HCT116 (cell line): ENCODE measurements at regions not wholly inside any gene's neighbourhood (a gene's known extent, or its start where the extent isn't known, plus 50 kb on each side); places are given as distances from the start of the nearest gene placed in this dataset.

Source experiments
- ATAC-seq: fragments of 200-7000 bp; cut with Tn5 transposase; 2 replicates; pipeline ENCODE4 v1.9.1; 2020; ENCODE audit warnings: mild to moderate bottlenecking, moderate library complexity
- BruUV-seq: library from RNA; stranded (reverse); fragments of 400-500 nt; replicated peaks from 2 replicates; lab custom pipeline; 2021; lab: Mats Ljungman, UMichigan
- CTCF ChIA-PET: fragments of 300-600 bp; sonication (Branson Sonifier 250); formaldehyde crosslinking; loops from one replicate; lab custom pipeline; 2021; ENCODE audit warnings: antibody characterized with exemption; lab: Charles Lee
- POLR2A ChIA-PET: fragments of 300-600, 350-600 bp; sonication (Branson Sonifier 250); formaldehyde crosslinking; loops from one replicate; lab custom pipeline; 2021; ENCODE audit warnings: antibody characterized with exemption; lab: Charles Lee
- RAD21 ChIA-PET, 2 experiments: fragments of 300-600 bp; sonication (Branson Sonifier 250); formaldehyde crosslinking; loops; one replicate each; lab custom pipeline; 2023; ENCODE audit warnings: low total read pairs in 2 of 2; ENCODE audit not compliant: uncharacterized antibody in 2 of 2, unreplicated experiment in 2 of 2, low non-redundant PET in 1 of 2; lab: Charles Lee
- DNase-seq: peaks from one replicate; pipeline ENCODE4 v3.0.0-alpha.2; 2010; ENCODE audit warnings: low read depth, low spot score
- H2AFZ ChIP-seq: fragments of 200-600 bp; shearing (Covaris generic), sonication (generic); 2 replicates; pipeline ENCODE4 v1.6.1; 2017; ENCODE audit warnings: low read depth, mixed run types, mixed read lengths, antibody characterized with exemption, low read length; ENCODE audit not compliant: poor library complexity, severe bottlenecking
- H3K27ac ChIP-seq: 2 replicates; pipeline ENCODE4 v1.5.1; 2012; ENCODE audit warnings: low read depth, low read length
- H3K27me3 ChIP-seq: fragments of 200-600 bp; sonication (generic); 2 replicates; pipeline ENCODE4 v1.6.1; 2016; ENCODE audit warnings: mixed run types, low read length, mixed read lengths; ENCODE audit not compliant: insufficient read depth
- H3K36me3 ChIP-seq, 2 experiments: fragments of 200-500 bp in 1 of 2; fragments of 200-600 bp in 1 of 2; sonication (Bioruptor generic) in 1 of 2; sonication (generic) in 1 of 2; 2 replicates each; pipeline versions ENCODE4 v1.5.1 to v1.6.1; 2014 to 2016; ENCODE audit warnings: low read length in 2 of 2, inconsistent platforms in 1 of 2, mixed read lengths in 1 of 2, mixed run types in 1 of 2; ENCODE audit not compliant: insufficient read depth in 2 of 2, control insufficient read depth in 1 of 2
- H3K4me1 ChIP-seq, 2 experiments: fragments of 200-600 bp in 1 of 2; sonication (generic) in 1 of 2; 2 replicates each; pipeline versions ENCODE4 v1.5.1 to v1.6.1; 2012 to 2017; ENCODE audit warnings: low read length in 2 of 2, inconsistent platforms in 1 of 2, mild to moderate bottlenecking in 1 of 2, mixed read lengths in 1 of 2, mixed run types in 1 of 2, moderate library complexity in 1 of 2; ENCODE audit not compliant: insufficient read depth in 2 of 2, control insufficient read depth in 1 of 2
- H3K4me2 ChIP-seq: fragments of 200-600 bp; sonication (generic); 2 replicates; pipeline ENCODE4 v1.6.1; 2017; ENCODE audit warnings: mixed run types, low read length, mixed read lengths
- H3K4me3 ChIP-seq, 2 experiments: fragments of 200-600 bp in 1 of 2; sonication (generic) in 1 of 2; replicated peaks in 1 of 2; 2 replicates each; pipeline ENCODE4 v1.5.1; 2011 to 2016; ENCODE audit warnings: low read length in 2 of 2, control low read depth in 1 of 2, low read depth in 1 of 2, mild to moderate bottlenecking in 1 of 2, mixed read lengths in 1 of 2, mixed run types in 1 of 2
- H3K79me2 ChIP-seq: fragments of 200-600 bp; sonication (generic); 2 replicates; pipeline ENCODE4 v1.6.1; 2017; ENCODE audit warnings: mild to moderate bottlenecking, mixed run types, low read length, moderate library complexity, mixed read lengths; ENCODE audit not compliant: insufficient read depth
- H3K9ac ChIP-seq: fragments of 200-600 bp; sonication (generic); 2 replicates; pipeline ENCODE4 v1.6.1; 2016; ENCODE audit warnings: low read length, mixed read lengths
- H3K9me2 ChIP-seq: fragments of 200-600 bp; sonication (generic), shearing (Covaris generic); 2 replicates; pipeline ENCODE4 v1.6.1; 2017; ENCODE audit warnings: mixed run types, mild to moderate bottlenecking, moderate library complexity; ENCODE audit not compliant: insufficient read depth
- H3K9me3 ChIP-seq, 2 experiments: fragments of 200-500 bp in 1 of 2; fragments of 200-600 bp in 1 of 2; sonication (Bioruptor generic) in 1 of 2; sonication (generic) in 1 of 2; 2 replicates each; pipeline ENCODE4 v1.6.1; 2014 to 2017; ENCODE audit warnings: low read length in 2 of 2, mixed read lengths in 2 of 2, inconsistent platforms in 1 of 2, low read depth in 1 of 2, mild to moderate bottlenecking in 1 of 2, mixed run types in 1 of 2, moderate library complexity in 1 of 2; ENCODE audit not compliant: control insufficient read depth in 1 of 2, insufficient read depth in 1 of 2
- H4K20me1 ChIP-seq: fragments of 200-600 bp; sonication (generic), shearing (Covaris generic); 2 replicates; pipeline ENCODE4 v1.6.1; 2017; ENCODE audit warnings: mixed run types, mild to moderate bottlenecking, moderate library complexity; ENCODE audit not compliant: insufficient read depth
- CBX3 ChIP-seq: IDR thresholded peaks from 2 replicates; pipeline ENCODE4 v1.6.1; 2012; ENCODE audit warnings: low read depth
- CTCF ChIP-seq, 3 experiments: fragments of 200-600 bp in 1 of 3; sonication (generic) in 1 of 3; IDR thresholded peaks in 2 of 3; conservative IDR thresholded peaks in 1 of 3; 2 replicates each; pipeline ENCODE4 v1.5.1; 2012 to 2017; ENCODE audit warnings: low read depth in 2 of 3, low read length in 2 of 3, antibody characterized with exemption in 1 of 3, borderline replicate concordance in 1 of 3, control low read depth in 1 of 3, mild to moderate bottlenecking in 1 of 3, mixed read lengths in 1 of 3, mixed run types in 1 of 3, moderate library complexity in 1 of 3; ENCODE audit not compliant: insufficient read depth in 1 of 3
- EZH2 ChIP-seq: fragments of 200-600 bp; sonication (generic); IDR thresholded peaks from 2 replicates; pipeline ENCODE4 v1.6.1; 2017; ENCODE audit warnings: antibody characterized with exemption, mixed run types
- FOSL1 ChIP-seq: IDR thresholded peaks from 2 replicates; pipeline ENCODE4 v1.6.1; 2012; ENCODE audit warnings: low read depth
- MAX ChIP-seq: IDR thresholded peaks from 2 replicates; pipeline ENCODE4 v1.6.1; 2012
- RAD21 ChIP-seq: IDR thresholded peaks from 2 replicates; pipeline ENCODE4 v1.6.1; 2012; ENCODE audit warnings: low read depth, mild to moderate bottlenecking
- SIN3A ChIP-seq: IDR thresholded peaks from 2 replicates; pipeline ENCODE4 v1.6.1; 2012; ENCODE audit warnings: low read depth
- SP1 ChIP-seq: IDR thresholded peaks from 2 replicates; pipeline ENCODE4 v1.6.1; 2012; ENCODE audit warnings: low read depth
- SRF ChIP-seq: IDR thresholded peaks from 2 replicates; pipeline ENCODE4 v1.6.1; 2012; ENCODE audit warnings: low read depth
- ZBTB33 ChIP-seq: IDR thresholded peaks from 2 replicates; pipeline ENCODE4 v1.6.1; 2011; ENCODE audit warnings: mild to moderate bottlenecking, low read length, moderate library complexity; ENCODE audit not compliant: insufficient replicate concordance; ENCODE audit errors: extremely low read depth
- ZFX ChIP-seq: fragments of 450-650 bp; IDR thresholded peaks from 2 replicates; pipeline ENCODE4 v1.6.1; 2017
- intact Hi-C: fragments of 100-400 bp; cut with micrococcal nuclease; formaldehyde crosslinking; loops from 2 replicates; pipeline ENCODE4 v1.10.0; 2022
- TF ChIP-seq, protein P1 (sequence below): IDR thresholded peaks from 2 replicates; pipeline ENCODE4 v1.6.1; 2012

DNA sequence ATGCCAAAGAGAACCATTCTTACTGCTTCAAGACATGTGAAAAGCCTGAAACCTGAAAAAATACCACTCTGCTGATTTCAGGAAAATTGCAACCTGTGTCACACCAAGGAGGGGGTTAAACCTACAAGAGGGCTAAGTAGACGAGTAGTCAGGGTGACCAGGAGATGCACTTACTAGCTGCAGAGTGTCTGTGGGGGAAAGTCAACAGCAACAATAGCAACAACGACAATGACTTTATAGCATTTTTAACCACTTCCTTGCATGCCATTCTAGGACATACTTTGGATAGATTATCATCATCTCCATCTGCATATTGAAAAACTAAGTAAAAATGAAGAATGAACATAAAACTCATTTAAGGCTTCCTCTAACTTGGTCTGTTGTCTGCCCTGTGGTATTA lies 902.7 kb downstream of the BCL11B start:
- POLR2A ChIA-PET, result no interaction called here
- no peaks in the 10 kb centered on the region for H3K4me1 ChIP-seq
- H3K27me3 ChIP-seq, result no peaks in the 10 kb centered on the region
- no peaks in the 10 kb centered on the region for H3K36me3 ChIP-seq
- no peak overlapping the region for H2AFZ ChIP-seq
- BruUV-seq, result no TSS peak
- DNase-seq (no peak), ATAC-seq (no peak)
- H3K4me3 ChIP-seq, result no peak overlapping the region
- H3K9me3 ChIP-seq, result peaks cover 3% of the 10 kb centered on the region in 2 experiments; a peak in 2 of 4 replicates
- TF ChIP-seq ZBTB33 (no peak), RAD21 (no peak), SIN3A (no peak), EZH2 (no peak), CTCF (IDR thresholded peaks at IDR 0.05 in 2 of 3, conservative IDR thresholded peaks at IDR 0.05 in 1 of 3; ENCODE audit: borderline replicate concordance in 1 of 3, insufficient read depth in 1 of 3, low read depth in 2 of 3, low read length in 2 of 3) (no peak), CBX3 (no peak), FOSL1 (no peak), MAX (no peak), SP1 (no peak), ZFX (no peak), SRF (no peak)
- TF ChIP-seq, protein P1, sequence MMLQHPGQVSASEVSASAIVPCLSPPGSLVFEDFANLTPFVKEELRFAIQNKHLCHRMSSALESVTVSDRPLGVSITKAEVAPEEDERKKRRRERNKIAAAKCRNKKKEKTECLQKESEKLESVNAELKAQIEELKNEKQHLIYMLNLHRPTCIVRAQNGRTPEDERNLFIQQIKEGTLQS, result no peak
- H3K27ac ChIP-seq, result no peak overlapping the region
- H4K20me1 ChIP-seq, result no peaks in the 10 kb centered on the region
- intact Hi-C loops, result no loop called here
- H3K79me2 ChIP-seq, result no peaks in the 10 kb centered on the region
- H3K9ac ChIP-seq, result no peak overlapping the region
- H3K9me2 ChIP-seq, result no peaks in the 10 kb centered on the region
- RAD21 ChIA-PET, result no interaction called here
- H3K4me2 ChIP-seq, result no peak overlapping the region
- CTCF ChIA-PET, result no interaction called here
